Body of pancreas (tissue), 4 donors: ENCODE measurements at regions not wholly inside any gene's neighbourhood (a gene's known extent, or its start where the extent isn't known, plus 50 kb on each side); places are given as distances from the start of the nearest gene placed in this dataset.

Experiments
- POLR2A ChIP-seq, 3 donors: fragments of 450-650 bp; IDR thresholded peaks; one replicate each; pipeline ENCODE4 v1.6.1; 2016; ENCODE audit warnings: antibody characterized with exemption in 3 of 3, mild to moderate bottlenecking in 2 of 3
- TF ChIP-seq, protein P1 (sequence below), 7 experiments: fragments of 450-650 bp in 4 of 7; fragments of 200-600 bp in 3 of 7; sonication (generic) in 3 of 7; IDR thresholded peaks; one replicate each; pipeline ENCODE4 v1.5.1; 2016 to 2019; ENCODE audit warnings: antibody characterized with exemption in 7 of 7

GRCh38 chr1:29851691-29852090 is 615.4 kb downstream of the PTPRU start:
- TF ChIP-seq, protein P1, sequence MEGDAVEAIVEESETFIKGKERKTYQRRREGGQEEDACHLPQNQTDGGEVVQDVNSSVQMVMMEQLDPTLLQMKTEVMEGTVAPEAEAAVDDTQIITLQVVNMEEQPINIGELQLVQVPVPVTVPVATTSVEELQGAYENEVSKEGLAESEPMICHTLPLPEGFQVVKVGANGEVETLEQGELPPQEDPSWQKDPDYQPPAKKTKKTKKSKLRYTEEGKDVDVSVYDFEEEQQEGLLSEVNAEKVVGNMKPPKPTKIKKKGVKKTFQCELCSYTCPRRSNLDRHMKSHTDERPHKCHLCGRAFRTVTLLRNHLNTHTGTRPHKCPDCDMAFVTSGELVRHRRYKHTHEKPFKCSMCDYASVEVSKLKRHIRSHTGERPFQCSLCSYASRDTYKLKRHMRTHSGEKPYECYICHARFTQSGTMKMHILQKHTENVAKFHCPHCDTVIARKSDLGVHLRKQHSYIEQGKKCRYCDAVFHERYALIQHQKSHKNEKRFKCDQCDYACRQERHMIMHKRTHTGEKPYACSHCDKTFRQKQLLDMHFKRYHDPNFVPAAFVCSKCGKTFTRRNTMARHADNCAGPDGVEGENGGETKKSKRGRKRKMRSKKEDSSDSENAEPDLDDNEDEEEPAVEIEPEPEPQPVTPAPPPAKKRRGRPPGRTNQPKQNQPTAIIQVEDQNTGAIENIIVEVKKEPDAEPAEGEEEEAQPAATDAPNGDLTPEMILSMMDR (IDR thresholded peaks at IDR 0.05): no peak
- TF ChIP-seq POLR2A (IDR thresholded peaks at IDR 0.05): no peak
